Kasumi-1 (cell line): ENCODE measurements at regions not wholly inside any gene's neighbourhood (a gene's known extent, or its start where the extent isn't known, plus 50 kb on each side); places are given as distances from the start of the nearest gene placed in this dataset.
"Not testable (repeated sequence)": the region's sequence is repeated elsewhere in the genome, so short reads cannot be mapped to it uniquely, and the experiment has no call there.

Source experiments
- DNase-seq, 2 experiments: peaks; one replicate each; lab custom pipeline; 2025; lab: John Stamatoyannopoulos, UW

DNA sequence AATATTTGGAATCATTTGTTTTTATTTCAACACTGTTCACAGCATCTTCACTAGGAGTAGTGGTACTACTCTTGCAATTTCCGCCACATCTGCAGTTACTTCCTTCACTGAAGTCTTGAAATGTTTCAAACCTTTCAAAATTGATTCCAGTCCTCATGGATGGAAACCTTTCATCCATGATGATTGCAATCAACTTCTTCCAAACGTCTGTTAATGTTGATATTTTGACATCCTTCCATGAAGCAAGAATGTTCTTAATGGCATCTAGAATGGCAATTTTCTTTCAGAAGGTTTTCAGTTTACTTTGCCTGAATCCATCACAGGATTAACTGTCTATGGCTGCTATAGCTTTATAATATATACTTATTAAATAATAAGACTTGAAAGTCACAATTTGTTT is 736.8 kb upstream of the CA10 start:
- no peak for DNase-seq

DNA sequence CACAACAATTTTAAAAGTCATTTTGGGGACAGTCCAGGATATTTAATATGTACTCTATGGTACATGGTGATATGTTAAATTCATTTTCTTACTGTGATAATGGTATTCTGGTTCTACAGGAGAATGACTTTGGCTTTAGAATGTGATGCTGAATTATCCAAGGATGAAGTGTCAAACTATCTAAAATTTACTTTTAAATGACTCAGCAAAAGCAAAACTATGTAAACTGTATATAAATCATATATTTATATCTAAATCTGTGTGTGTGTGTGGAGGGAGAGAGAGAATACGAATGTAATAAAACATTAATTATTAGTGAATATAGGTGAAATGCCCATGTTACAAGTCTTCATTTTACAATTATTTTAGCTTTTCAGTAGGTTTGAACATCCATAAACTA is 733.8 kb upstream of the CA10 start:
- no peak for DNase-seq

DNA sequence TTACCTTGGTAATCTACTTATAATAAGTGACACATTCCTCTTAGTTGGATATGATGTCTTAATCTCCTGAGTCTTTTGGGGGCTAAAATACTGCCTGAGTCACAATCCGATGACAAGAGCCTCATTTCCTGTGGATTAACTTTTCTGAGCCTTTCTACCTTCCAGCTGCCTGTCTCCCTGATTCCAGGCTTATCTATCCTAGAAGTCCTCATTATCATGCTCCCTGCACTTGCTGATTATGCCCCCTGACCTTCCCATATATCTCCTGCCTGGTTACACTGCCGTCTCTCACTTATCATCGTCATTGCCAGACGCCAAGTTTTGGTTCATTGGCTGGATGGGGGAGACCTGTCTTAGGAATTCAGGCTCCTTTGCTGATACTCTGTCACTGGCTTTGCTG is 727.4 kb upstream of the CA10 start:
- no peak for DNase-seq

DNA sequence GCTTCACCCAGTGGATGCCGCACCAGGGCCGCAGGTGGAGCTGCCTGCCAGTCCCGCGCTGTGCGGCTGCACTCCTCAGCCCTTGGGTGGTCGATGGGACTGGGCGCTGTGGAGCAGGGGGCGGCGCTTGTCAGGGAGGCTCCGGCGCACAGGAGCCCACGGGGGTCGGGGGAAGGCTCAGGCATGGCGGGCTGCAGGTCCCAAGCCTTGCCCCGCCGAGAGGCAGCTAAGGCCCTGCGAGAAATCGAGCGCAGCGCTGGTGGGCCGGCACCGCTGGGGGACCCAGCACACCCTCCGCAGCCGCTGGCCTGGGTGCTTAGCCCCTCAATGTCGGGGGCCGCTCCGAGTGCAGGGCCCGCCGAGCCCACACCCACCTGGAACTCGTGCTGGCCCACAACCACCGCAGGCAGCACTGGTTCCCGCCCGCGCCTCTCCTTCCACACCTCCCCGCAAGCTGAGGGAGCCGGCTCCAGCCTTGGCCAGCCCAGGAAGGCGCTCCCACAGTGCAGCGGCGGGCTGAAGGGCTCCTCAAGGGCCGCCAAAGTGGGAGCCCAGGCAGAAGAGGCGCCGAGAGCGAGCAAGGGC is 725.5 kb upstream of the CA10 start:
- not testable (repeated sequence) for DNase-seq

DNA sequence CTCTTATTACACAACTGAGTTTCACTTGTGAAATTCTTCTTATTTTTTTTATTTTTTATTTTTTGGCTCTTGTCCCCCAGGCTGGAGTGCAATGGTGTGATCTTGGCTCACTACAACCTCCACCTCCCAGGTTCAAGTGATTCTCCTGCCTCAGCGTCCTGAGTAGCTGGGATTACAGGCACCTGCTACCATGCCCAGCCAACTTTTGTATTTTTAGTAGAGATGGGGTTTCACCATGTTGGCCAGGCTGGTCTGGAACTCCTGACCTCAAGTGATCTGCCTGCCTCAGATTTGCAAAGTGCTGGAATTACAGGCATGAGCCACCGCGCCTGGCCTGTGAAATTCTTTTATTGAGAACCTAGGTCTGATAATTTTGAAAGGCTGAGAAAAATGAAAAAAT is 688.3 kb upstream of the CA10 start:
- not testable (repeated sequence) for DNase-seq

DNA sequence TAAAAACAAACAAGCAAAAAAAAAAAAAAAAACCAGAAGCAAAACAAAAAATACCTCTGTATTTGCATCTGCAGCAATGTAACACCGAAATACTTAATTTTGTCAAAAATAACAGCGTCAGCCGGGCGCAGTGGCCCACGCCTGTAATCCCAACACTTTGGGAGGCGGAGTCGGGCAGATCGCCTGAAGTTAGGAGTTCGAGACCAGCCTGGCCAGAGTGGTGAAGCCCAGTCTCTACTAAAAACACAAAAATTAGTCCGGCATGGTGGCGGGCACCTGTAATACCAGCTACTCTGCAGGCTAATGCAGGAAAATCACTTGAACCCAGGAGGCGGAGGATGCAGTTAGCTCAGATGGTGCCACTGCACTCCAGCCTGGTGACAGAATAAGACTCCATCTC is 683.5 kb upstream of the CA10 start:
- no peak for DNase-seq

DNA sequence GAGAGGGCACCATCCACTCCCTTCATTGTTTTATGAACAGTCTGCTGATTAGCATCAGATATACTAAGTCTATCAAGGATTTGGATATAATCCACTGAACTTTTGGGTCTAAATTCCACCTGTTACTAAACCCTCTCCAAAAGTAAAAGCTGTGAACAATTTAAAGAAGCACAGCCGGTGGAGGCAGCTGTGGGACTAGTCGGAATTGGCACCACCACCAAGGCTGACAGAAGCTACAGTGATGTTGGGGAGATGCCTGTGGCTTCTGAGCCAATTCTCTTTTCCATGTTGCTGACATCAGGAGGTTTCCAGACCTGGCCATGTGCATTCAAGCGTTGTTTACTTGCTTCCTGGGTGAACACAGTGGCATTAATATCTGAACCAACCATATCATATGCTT is 679.0 kb upstream of the CA10 start:
- DNase-seq: no peak

DNA sequence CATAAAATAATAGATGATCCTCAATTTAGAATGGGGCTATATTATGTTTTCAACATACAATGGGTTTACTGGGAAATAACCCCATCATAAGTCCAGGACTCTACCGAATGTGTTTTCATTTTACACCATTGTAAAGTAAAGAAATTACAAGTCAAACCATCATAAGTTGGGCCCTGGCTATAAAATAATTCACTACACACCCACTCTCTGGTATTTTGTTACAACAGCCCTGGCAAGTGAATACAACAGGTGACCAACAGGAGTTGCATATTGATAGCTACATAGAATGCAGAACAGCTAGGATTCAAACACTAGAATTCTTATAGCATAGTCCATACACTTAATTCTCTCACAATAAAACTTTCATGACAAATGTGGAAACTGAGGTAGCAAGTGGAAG is 673.0 kb upstream of the CA10 start:
- DNase-seq: no peak

DNA sequence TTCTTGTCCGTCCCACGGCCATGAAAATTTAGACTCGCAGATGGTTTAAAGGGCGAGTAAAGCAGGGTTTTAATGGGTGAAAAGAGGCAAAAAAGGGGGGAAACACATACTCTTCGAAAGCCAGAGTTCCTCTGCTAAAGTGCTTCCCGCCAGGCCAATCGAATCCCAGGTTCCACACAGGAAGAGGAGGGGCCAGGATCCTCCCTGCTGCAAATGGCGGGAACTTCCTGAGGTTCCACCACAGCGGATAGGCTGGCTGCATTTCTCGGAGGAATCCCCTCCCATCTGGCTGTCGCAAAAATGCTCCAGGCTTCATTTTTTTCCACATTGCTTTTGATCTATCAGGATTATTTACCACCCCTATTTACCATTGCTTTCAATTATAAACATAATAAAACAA is 670.1 kb upstream of the CA10 start:
- no peak for DNase-seq

DNA sequence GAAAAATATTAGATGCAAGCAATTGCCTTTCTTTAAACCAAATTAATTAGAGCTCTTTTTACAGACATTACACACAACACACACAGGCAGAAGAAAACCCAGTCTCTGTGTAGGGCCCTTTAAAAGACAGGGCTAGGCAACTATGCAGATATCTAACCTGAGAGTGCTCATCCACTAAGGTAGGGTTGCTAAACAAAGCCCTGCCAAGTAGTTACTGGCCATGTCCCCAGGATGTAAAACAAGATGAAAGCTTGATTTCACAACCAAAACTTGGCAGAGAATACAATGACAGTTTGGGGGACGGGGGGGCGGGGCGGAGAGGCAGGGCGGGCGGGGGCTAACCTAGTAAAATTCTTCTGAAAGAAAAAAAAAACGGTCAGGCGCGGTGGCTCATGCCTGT is 669.0 kb upstream of the CA10 start:
- no peak for DNase-seq

DNA sequence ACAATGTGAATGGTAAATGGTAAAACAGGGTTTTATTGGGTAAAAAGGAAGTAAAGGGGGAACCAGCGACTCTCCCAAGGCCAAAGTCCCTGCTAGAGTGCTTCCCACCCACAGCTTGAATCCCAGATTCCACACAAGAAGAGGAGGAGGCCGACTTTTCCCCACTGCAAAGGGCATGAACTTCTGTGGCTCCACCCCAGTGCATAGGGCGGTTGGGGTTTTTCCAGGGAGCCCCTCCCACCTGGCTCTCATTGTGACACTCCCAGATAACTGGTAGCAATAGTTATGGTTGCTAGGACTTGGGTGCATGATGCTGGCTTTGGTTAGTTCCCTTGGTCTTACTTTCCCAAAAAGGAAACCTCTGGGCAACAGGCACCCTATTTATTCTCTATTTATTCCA is 666.0 kb upstream of the CA10 start:
- no peak for DNase-seq

DNA sequence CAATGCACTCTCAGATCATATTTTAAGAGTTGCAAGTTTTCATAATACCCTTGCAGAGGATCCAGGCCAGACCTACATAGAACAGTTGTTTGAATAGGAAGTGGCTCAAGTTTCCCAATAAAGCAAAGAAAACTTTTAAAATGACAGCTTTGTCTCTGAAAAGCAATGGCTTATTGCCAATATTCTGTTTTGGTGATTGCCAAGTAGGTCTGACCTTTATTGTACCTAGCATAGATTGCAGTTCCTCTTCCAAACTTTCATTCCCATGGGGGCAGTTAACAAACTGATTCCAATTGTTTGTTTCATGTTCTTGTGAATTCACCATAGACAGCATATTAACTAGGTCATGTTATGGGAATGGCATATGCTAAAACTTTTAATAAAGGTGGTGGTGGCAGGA is 664.6 kb upstream of the CA10 start:
- no peak for DNase-seq

DNA sequence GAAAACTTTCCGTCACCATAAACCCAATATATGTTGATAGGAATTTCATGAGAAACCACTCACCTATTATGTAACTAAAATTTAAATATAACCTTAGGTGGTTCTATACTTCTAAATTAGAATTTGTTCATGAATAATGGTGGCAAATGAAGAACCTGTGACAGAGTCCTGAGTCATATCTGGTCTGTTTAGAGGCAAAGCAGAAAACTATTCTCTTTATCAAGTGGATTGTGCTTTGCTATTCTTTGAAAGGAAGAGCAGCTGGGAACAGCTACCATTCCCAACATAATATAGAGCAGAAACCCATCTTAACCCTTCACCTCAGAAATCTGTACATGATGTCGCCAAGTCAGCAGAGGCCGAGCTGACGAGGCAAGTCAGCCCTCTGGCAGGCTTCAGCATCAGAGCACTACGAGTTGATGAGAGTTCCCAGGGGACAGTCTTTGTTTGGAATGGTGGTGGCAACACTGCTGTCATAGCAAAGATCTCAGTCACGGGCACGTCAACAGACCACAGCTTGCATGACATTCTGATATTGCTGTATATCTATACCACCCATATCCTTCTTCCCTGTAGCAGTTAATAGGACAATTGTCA is 631.9 kb upstream of the CA10 start:
- DNase-seq: no peak

DNA sequence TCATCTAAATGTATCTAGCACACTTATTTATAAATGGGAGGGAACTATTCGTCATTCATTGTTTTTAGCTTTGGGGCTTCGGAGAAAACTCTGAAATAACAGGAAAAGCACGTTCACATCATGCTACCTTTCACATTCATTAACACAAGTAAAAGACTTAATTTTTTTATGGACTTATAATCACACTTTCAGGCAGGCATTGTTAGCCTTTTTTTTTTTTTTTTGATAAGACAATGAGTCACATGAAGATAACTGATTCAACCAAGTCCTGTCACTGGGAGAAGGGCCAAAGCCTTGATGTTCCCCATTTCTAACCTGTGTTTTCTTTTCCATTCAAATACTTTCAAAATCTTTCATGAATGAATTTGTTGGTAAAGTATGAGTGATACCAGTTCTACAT is 631.3 kb upstream of the CA10 start:
- DNase-seq: no peak

DNA sequence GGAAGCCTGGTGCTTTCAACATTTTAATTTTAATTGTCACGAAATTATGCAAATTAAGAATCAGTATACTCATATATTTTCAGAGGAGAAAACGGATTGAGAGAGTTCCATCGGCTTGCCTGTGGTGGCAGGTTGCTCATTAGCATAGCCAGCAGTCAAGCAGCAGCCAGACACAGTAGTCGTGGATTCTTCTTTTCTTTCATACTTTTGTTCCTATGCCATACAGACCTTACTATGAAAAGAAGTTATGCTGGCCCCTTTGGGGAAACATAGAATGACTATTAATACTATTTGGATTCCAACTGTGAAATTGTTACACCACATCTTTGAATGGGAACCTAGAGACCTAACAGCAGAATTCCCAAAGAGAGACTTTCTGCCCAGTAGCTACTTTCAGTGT is 617.7 kb upstream of the CA10 start:
- DNase-seq: no peak

DNA sequence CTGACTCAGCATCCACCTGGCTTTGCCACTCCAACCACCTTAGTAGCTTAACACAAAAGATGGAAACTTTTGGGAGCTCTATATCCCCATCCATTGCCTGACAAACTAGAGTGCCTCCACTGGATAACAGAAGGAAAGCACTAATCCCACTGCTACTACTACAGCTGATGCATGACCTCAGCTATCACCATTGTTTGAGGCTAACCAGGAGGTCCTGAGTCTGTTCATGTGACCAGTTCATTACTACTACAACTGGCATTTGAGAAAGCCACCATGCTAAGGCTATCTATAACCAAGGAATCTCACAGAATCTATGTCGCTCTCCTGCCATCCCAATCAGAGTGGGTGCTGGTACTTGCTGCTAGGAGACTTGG is 604.3 kb upstream of the CA10 start:
- no peak for DNase-seq

DNA sequence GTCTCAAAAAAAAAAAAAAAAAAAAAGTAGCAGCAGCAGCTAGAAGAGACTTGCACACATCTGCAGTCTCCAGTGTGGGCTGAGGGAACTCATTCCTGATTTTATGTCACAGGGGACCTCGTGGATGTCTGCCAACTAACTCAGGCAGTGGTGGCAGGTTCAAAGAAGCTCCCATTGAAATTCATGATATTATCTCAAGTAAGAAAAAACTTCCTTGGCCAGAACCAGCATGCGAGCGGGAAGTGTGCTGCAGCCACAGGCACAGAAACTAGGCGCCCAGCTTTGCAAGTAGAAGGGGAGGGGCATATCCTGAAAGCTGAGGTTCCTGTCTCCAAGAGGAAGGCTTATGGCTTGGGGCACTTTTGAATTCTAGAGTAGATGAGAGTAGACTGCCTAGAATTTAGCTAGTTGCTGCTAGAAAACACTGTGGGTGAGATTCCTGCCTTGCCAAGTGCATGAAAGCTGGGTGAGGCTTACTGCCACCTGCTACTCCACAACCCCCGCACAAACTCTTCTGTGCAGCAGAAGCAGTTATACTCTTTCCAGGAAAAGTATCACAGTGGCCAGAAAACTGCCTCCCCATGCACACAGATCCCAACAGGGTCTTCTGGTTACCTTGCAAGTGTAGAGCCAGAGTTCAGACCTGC is 603.8 kb upstream of the CA10 start:
- DNase-seq: no peak

DNA sequence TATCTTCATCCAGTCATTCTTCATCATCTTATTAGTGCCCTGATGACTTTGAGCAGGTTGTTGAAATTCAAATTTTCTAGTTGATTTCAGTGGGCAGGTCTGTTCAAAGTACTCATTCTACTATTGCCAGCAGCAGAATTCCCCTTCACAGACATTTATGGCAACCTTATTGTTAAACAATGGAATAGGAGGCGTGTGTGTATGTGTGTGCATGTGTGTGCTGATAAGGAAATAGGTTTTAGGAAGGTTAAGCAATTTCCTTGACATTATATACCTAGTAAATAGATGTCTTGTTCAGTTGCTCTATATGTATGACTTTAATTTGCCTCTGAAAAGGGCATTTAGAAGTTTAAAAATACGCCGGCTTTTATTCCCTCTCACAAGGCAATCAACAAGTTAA is 601.4 kb upstream of the CA10 start:
- no peak for DNase-seq

DNA sequence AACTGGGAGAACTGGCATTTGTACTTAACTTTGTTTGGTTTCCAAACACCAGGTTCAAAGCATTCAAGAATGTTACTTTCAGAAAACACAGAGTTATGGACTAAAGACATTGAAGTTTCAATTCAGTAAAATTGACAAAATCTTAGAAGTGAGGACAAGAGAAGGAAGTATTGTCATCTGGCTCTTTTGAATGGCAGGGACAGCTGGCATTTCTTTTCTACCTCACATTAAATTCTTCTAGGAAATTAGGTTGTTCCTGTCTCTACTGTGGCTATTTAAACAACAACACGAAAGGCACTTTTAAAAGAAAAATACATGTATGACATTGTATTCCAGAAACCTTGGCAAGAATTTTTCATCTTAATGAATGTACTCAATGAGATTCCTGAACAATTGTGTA is 600.0 kb upstream of the CA10 start:
- DNase-seq: no peak

DNA sequence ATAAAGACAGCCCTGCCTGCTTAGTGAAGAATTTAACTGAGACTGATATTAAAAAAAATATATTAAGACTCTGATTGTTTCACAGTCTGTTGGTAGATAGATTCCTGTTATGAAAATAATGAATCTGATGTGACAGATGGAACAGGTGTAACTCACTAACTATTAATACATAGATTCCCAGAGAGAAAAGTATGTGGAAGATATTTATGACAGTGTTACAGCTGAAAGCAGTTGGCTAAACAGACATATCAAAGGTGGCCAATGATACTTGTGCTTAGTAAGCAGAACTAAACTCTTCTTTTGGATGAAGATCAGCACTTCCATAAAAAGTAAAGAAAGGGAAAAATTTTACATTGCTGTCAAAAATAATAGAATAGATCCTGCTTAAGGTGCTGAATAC is 598.2 kb upstream of the CA10 start:
- DNase-seq: no peak

DNA sequence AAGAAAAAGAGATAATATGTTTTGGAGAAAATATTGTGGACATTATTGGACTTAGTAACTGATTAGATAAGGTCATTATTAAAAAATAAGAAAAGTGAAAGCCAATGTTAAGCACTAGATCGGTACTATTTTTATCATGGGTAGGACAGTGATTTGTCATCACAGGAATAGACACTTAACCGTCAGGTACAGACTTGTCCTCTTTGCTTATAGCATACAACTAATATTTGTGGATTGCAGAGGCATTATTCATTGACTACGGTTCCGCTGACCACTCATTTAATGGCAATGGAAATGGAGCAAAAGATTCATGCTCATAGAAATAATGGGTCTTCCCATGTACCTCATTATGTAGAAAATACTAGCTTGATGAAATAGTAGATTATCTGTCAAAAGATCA is 596.3 kb upstream of the CA10 start:
- no peak for DNase-seq

DNA sequence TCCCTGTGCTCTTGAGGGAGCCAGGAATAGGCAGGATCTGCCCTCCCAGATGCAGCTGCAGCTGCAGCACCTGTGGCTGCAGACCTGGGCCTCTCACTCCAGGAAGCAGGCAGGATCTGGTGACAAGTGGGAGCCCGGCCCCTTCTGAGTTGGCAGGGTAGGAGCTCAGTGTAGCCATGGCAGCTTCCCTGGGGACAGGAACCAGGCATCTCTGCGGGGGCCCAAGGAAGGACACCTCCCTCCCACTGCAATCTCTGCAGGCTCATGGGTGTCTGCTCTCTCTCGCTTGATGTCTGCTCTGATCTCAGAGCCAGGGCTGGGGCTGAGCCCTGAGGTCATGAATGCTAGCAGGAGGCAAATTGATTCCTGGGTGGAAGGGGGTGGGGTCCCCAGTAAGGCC is 592.5 kb upstream of the CA10 start:
- no peak for DNase-seq

DNA sequence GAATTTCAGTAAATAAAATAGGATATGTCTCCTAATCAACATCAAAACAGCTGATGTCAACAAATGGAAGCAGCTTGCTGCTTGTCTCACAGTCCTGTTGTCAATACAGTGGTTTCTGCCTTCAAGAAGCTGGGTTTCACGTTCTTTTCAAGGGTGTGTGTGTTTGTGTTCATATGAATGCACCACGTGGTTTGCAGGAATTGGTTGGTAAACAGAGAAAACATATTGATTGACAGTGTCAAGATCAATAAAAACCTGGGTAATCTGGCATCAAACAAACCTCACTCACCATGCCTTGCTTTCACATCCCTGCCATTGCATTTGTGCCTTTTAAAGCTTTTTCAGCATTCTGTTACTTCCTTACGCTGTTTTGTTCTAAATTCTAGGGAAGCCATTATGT is 585.7 kb upstream of the CA10 start:
- no peak for DNase-seq

DNA sequence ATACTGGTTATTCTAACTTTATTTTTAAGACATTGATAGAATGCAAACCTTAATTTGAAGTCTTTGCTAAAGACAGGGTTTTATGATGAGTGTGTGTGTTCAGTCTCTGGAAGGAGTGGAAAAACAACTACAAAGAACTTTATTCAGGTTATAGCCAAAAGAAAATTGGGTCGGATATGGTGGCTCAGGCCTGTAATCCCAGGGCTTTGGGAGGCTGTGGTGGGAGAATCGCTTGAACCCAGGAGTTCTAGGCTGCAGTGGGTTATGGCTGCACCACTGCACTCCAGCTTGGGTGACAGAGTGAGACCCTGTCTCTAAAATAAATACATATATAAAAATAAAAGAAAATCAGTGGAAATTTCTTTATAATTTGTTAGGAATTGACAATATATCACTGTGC is 581.5 kb upstream of the CA10 start:
- DNase-seq: no peak
